ENCODE measurements at regions not wholly inside any gene's neighbourhood (a gene's known extent, or its start where the extent isn't known, plus 50 kb on each side); places are given as distances from the start of the nearest gene placed in this dataset.

DNA sequence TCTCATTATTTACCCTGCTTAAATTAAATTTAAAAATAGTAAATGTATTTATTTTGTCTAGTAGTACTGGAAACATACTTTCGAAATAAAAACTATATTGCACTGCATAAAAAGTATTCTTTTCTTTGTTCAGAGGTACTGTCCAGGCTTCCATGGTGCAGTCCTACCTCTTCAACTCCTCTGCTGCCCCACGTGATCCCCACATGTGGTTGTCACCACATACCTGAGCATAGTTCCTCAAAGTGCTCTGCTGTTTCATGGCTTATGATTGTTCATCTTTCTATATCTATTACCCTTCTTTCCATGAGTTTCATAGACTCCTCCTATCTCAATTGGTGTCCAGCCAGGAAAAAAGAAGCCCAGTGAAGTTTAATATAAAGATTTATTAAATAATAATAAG lies 317.5 kb upstream of the OR4E1 start:
- TF ChIP-seq POLR2A (IDR thresholded peaks at IDR 0.05; ENCODE audit: low read depth, low read length): no peak
- no peak for TF ChIP-seq POLR2AphosphoS5 (IDR thresholded peaks at IDR 0.05; ENCODE audit: low read depth, low read length)
